Testis (tissue), 2 donors: ENCODE measurements at regions not wholly inside any gene's neighbourhood (a gene's known extent, or its start where the extent isn't known, plus 50 kb on each side); places are given as distances from the start of the nearest gene placed in this dataset.

Experiments used
- DNase-seq: peaks from one replicate; pipeline ENCODE4 v3.0.0-alpha.2; 2019
- H3K27ac ChIP-seq, 2 donors: fragments of 200-600 bp; sonication (generic); one replicate each; pipeline ENCODE4 v1.5.1; 2019
- H3K27me3 ChIP-seq: fragments of 200-600 bp; sonication (generic); one replicate; pipeline ENCODE4 v1.5.1; 2019
- H3K36me3 ChIP-seq: fragments of 200-600 bp; sonication (generic); one replicate; pipeline ENCODE4 v1.5.1; 2017; ENCODE audit warnings: low read depth; ENCODE audit errors: missing control alignments
- H3K4me1 ChIP-seq: fragments of 200-600 bp; sonication (generic); one replicate; pipeline ENCODE4 v1.5.1; 2019
- H3K4me3 ChIP-seq, 2 donors: fragments of 200-600 bp; sonication (generic); one replicate each; pipeline ENCODE4 v1.5.1; 2017 to 2019
- H3K9me3 ChIP-seq: fragments of 200-600 bp; sonication (generic); one replicate; pipeline ENCODE4 v1.5.1; 2017
- CTCF ChIP-seq, 3 experiments: fragments of 450-650 bp in 2 of 3; fragments of 200-600 bp in 1 of 3; sonication (generic) in 1 of 3; IDR thresholded peaks; one replicate each; pipeline ENCODE4 v1.5.1; 2016 to 2019; ENCODE audit warnings: antibody characterized with exemption in 3 of 3, mild to moderate bottlenecking in 2 of 3, moderate library complexity in 1 of 3
- POLR2A ChIP-seq: fragments of 450-650 bp; IDR thresholded peaks from one replicate; pipeline ENCODE4 v1.6.1; 2017; ENCODE audit warnings: antibody characterized with exemption, mild to moderate bottlenecking, moderate library complexity
- WGBS, 2 donors: methylation state at CpG; one replicate each; pipeline ENCODE4 v1.1.5; 2018; 5-methylcytosine and 5-hydroxymethylcytosine counted together
- intact Hi-C: fragments of 100-400 bp; cut with DNase I; formaldehyde crosslinking; loops from one replicate; pipeline ENCODE4 v1.15.1; 2023; ENCODE audit warnings: low total_unique reads

GRCh38 chr6:11431455-11431937, 106.1 kb upstream of the TMEM170B start:
- intact Hi-C loops: no loop called here
- Histone ChIP-seq H3K4me3 (no peak overlapping the region), H3K36me3 (no peaks in the 10 kb centered on the region), H3K27me3 (no peaks in the 10 kb centered on the region), H3K27ac (peak overlapping the region; percentile 44 to 73), H3K9me3 (no peaks in the 10 kb centered on the region), H3K4me1 (peaks cover 41% of the 10 kb centered on the region)
- no peak for DNase-seq
- TF ChIP-seq CTCF (IDR thresholded peaks at IDR 0.05): no peak
- TF ChIP-seq POLR2A: no peak
- WGBS, 2 donors: 69 to 74% methylated on average over 6 of the region's 6 CpGs

- peak; percentile 69 for DNase-seq
- Histone ChIP-seq H3K4me1 (peaks cover 55% of the 10 kb centered on the region), H3K27me3 (no peaks in the 10 kb centered on the region), H3K4me3 (no peak overlapping the region), H3K9me3 (no peaks in the 10 kb centered on the region), H3K36me3 (no peaks in the 10 kb centered on the region), H3K27ac (peak overlapping the region; percentile 48 to 71)
- TF ChIP-seq CTCF (IDR thresholded peaks at IDR 0.05) (no peak), POLR2A (no peak)
- intact Hi-C loops: no loop called here
- 55 to 72% methylated on average over 9 of the region's 9 CpGs for WGBS, 2 donors
Measured at GRCh38 chr6:11430036-11430435, 107.5 kb upstream of the TMEM170B start.

GRCh38 chr6:11429577-11429976, 108.0 kb upstream of the TMEM170B start:
- no peaks in the 10 kb centered on the region for H3K27me3 ChIP-seq
- H3K36me3 ChIP-seq: no peaks in the 10 kb centered on the region
- no peaks in the 10 kb centered on the region for H3K9me3 ChIP-seq
- no peak overlapping the region for H3K4me3 ChIP-seq
- no peak for TF ChIP-seq CTCF (IDR thresholded peaks at IDR 0.05)
- TF ChIP-seq POLR2A: no peak
- H3K4me1 ChIP-seq: peaks cover 55% of the 10 kb centered on the region
- intact Hi-C loops: no loop called here
- DNase-seq: no peak
- 85 to 88% methylated on average over 2 of the region's 2 CpGs for WGBS, 2 donors
- peak overlapping the region; percentile 48 to 71 for H3K27ac ChIP-seq

GRCh38 chr6:11428895-11429294, 108.7 kb upstream of the TMEM170B start:
- H3K4me3 ChIP-seq: no peak overlapping the region
- H3K27ac ChIP-seq: peak overlapping the region; percentile 52 to 71
- H3K4me1 ChIP-seq: peaks cover 54% of the 10 kb centered on the region
- no peaks in the 10 kb centered on the region for H3K27me3 ChIP-seq
- H3K9me3 ChIP-seq: no peaks in the 10 kb centered on the region
- whole genome bisulfite sequencing, 2 donors: 50 to 55% methylated on average over 3 of the region's 3 CpGs
- no peak for DNase-seq
- intact Hi-C loops: no loop called here
- TF ChIP-seq POLR2A (no peak), CTCF (IDR thresholded peaks at IDR 0.05) (no peak)
- no peaks in the 10 kb centered on the region for H3K36me3 ChIP-seq

GRCh38 chr6:11428371-11428770, 109.2 kb upstream of the TMEM170B start:
- no peak for DNase-seq
- Histone ChIP-seq H3K4me1 (peaks cover 57% of the 10 kb centered on the region), H3K27me3 (no peaks in the 10 kb centered on the region), H3K4me3 (no peak overlapping the region), H3K9me3 (no peaks in the 10 kb centered on the region), H3K27ac (peak overlapping the region; percentile 52 to 71), H3K36me3 (no peaks in the 10 kb centered on the region)
- TF ChIP-seq POLR2A (no peak), CTCF (IDR thresholded peaks at IDR 0.05) (no peak)
- 37 to 39% methylated on average over 2 of the region's 2 CpGs for WGBS, 2 donors
- intact Hi-C loops: no loop called here
